Right ventricle myocardium inferior (tissue), 1 donor: ENCODE measurements at regions not wholly inside any gene's neighbourhood (a gene's known extent, or its start where the extent isn't known, plus 50 kb on each side); places are given as distances from the start of the nearest gene placed in this dataset.
A peak's percentile ranks its signal among the peaks of the same experiment; 100 is the strongest.

Source experiments
- ATAC-seq: fragments of 200-7000 bp; cut with Tn5 transposase; one replicate; pipeline ENCODE4 v1.9.1; 2020; ENCODE audit warnings: mild to moderate bottlenecking, moderate library complexity
- DNase-seq: peaks from one replicate; pipeline ENCODE4 v3.0.0; 2021; ENCODE audit errors: missing footprints
- intact Hi-C: fragments of 100-400 bp; cut with DNase I; formaldehyde crosslinking; loops from one replicate; pipeline ENCODE4 v1.11.0; 2022
- donor health status: DM: no; HTN: yes; CAD: no; lungs with severe emphysema.

GRCh38 chr18:7288544-7288943, 57.7 kb downstream of the LRRC30 start:
- intact Hi-C loops, result loop anchor here (5.0 kb wide), 1 partner anchor 74 kb away; no protein-coding TSS in a partner anchor
- ATAC-seq, result no peak
- no peak for DNase-seq

- intact Hi-C loops, result no loop called here
- no peak for ATAC-seq
- no peak for DNase-seq
Observed at GRCh38 chr18:7290077-7290476, 59.2 kb downstream of the LRRC30 start.

- intact Hi-C loops, result no loop called here
- no peak for DNase-seq
- ATAC-seq, result no peak
Observed at GRCh38 chr18:7291046-7291445, 60.2 kb downstream of the LRRC30 start.

- DNase-seq, result no peak
- no peak for ATAC-seq
- intact Hi-C loops, result no loop called here
Observed at GRCh38 chr18:7298149-7298548, 67.3 kb downstream of the LRRC30 start.

- DNase-seq (no peak), ATAC-seq (no peak)
- intact Hi-C loops, result no loop called here
Observed at GRCh38 chr18:7301094-7301493, 70.2 kb downstream of the LRRC30 start.

GRCh38 chr18:7303316-7304060, 72.6 kb downstream of the LRRC30 start:
- DNase-seq, result no peak
- no peak for ATAC-seq
- intact Hi-C loops, result no loop called here

GRCh38 chr18:7304061-7304370, 73.1 kb downstream of the LRRC30 start:
- DNase-seq, result no peak
- intact Hi-C loops, result no loop called here
- ATAC-seq, result no peak

GRCh38 chr18:7305416-7305815, 74.5 kb downstream of the LRRC30 start:
- ATAC-seq (no peak), DNase-seq (no peak)
- intact Hi-C loops, result no loop called here

- intact Hi-C loops, result no loop called here
- DNase-seq, result no peak
- peak; percentile 79 for ATAC-seq
Observed at GRCh38 chr18:7307030-7307429, 76.1 kb downstream of the LRRC30 start.

- DNase-seq (no peak), ATAC-seq (peak; percentile 34)
- intact Hi-C loops, result no loop called here
Observed at GRCh38 chr18:7307526-7307925, 76.6 kb downstream of the LRRC30 start.

- no peak for DNase-seq
- intact Hi-C loops, result no loop called here
Observed at GRCh38 chr18:7317804-7318231, 86.9 kb downstream of the LRRC30 start.

GRCh38 chr18:7319161-7319560, 88.3 kb downstream of the LRRC30 start:
- DNase-seq, result no peak
- no peak for ATAC-seq

More at GRCh38 chr18:7317804-7318231, 86.9 kb downstream of the LRRC30 start:
- ATAC-seq, result no peak

GRCh38 chr18:7321831-7322230, 90.9 kb downstream of the LRRC30 start:
- DNase-seq (no peak), ATAC-seq (no peak)
- intact Hi-C loops, result loop anchor here (5.0 kb wide), 1 partner anchor 45 kb away; no protein-coding TSS in a partner anchor

More at GRCh38 chr18:7319161-7319560, 88.3 kb downstream of the LRRC30 start:
- intact Hi-C loops, result no loop called here

- intact Hi-C loops, result loop anchor here (5.0 kb wide), 1 partner anchor 44 kb away; no protein-coding TSS in a partner anchor
- DNase-seq, result no peak
- ATAC-seq, result no peak
Observed at GRCh38 chr18:7322817-7323485, 92.1 kb downstream of the LRRC30 start.

- DNase-seq (no peak), ATAC-seq (no peak)
- intact Hi-C loops, result no loop called here
Observed at GRCh38 chr18:7325126-7325430, 94.2 kb downstream of the LRRC30 start.

GRCh38 chr18:7329016-7329415, 98.1 kb downstream of the LRRC30 start:
- DNase-seq, result no peak
- intact Hi-C loops, result no loop called here
- no peak for ATAC-seq

GRCh38 chr18:7332452-7332851, 101.6 kb downstream of the LRRC30 start:
- intact Hi-C loops, result no loop called here
- DNase-seq, result no peak
- ATAC-seq, result no peak

- ATAC-seq, result no peak
- DNase-seq, result no peak
- intact Hi-C loops, result no loop called here
Observed at GRCh38 chr18:7333025-7333562, 102.2 kb downstream of the LRRC30 start.

GRCh38 chr18:7334973-7335568, 104.2 kb downstream of the LRRC30 start:
- DNase-seq, result no peak
- intact Hi-C loops, result no loop called here
- ATAC-seq, result no peak

- no peak for DNase-seq
- ATAC-seq, result no peak
- intact Hi-C loops, result no loop called here
Observed at GRCh38 chr18:7336623-7337022, 105.7 kb downstream of the LRRC30 start.
